GM18867 (cell line): ENCODE measurements at regions not wholly inside any gene's neighbourhood (a gene's known extent, or its start where the extent isn't known, plus 50 kb on each side); places are given as distances from the start of the nearest gene placed in this dataset.
"Not testable (repeated sequence)": the region's sequence is repeated elsewhere in the genome, so short reads cannot be mapped to it uniquely, and the experiment has no call there.

ENCODE experiments used
- ATAC-seq: cut with Tn5 transposase; IDR thresholded peaks from one replicate; pipeline ENCODE4 v1.9.1; 2021; ENCODE audit warnings: mild to moderate bottlenecking, moderate library complexity; ENCODE audit not compliant: unreplicated experiment

DNA sequence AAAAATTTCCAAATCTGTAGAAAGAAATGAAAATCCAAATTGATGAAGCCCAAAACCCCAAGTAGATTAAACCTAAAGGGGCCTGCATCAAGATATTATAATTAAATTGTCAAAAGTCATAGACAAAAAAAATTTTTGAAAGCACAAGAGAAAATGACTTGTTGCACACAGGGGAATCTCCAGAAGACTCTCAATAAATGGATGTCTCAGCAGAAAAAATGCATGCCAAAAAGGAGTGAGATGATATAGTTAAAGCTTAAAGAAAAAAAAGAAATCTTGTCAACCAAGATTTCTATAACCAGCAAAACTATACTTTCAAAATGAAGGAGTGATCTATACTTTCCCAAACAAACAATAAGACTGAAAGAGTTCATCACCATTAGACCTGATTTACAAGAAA, 393.2 kb upstream of the SPAG17 start:
- ATAC-seq = no peak

DNA sequence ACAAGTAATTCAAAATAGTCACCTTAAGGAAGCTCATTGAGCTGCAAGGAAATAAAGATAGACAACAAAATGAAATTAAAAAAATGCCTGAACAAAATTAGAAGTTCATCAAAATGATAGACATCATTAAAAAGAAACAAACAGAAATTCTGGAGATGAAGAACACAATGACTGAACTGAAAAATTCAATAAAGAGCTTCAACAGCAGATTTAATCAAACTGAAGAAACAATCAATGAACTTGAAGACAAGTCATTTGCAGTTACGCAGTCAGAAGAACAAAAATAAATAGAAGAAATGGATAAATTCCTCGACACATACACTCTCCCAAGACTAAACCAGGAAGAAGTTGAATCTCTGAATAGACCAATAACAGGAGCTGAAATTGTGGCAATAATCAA, 390.0 kb upstream of the SPAG17 start:
- no peak for ATAC-seq

DNA sequence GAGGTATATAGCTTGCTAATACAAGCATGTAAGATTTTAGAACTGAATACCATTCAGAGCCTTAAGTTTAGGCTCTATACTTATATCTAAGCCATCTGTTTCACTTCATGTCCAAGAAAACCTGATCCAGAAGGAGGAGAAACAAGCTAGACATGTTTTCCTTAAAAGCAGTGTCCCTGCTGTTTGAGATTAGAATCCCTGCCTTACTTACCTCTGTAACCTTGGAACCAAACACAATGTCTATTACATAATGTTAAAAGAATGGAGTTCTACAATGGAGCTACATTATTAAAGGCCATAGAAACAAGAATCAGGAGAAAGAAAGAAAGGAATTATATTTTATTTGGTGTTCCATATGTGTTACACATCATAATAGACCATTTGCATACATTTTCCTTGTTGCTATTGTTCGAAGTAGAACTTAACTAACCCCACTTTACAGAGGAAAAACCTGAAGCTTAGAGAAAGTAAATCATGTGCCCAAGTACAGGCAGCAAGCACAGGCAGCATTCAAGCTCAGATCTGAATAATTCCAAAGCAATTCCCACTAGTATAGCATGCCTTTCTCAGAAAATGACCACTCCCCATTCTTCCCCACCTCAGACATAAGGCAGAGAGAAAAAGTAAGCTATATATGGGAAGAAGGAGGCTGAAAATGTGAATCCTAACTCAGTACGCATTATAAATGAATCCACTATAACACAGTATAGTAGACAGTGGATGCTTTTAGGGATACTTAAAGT, 380.1 kb upstream of the SPAG17 start:
- no peak for ATAC-seq

DNA sequence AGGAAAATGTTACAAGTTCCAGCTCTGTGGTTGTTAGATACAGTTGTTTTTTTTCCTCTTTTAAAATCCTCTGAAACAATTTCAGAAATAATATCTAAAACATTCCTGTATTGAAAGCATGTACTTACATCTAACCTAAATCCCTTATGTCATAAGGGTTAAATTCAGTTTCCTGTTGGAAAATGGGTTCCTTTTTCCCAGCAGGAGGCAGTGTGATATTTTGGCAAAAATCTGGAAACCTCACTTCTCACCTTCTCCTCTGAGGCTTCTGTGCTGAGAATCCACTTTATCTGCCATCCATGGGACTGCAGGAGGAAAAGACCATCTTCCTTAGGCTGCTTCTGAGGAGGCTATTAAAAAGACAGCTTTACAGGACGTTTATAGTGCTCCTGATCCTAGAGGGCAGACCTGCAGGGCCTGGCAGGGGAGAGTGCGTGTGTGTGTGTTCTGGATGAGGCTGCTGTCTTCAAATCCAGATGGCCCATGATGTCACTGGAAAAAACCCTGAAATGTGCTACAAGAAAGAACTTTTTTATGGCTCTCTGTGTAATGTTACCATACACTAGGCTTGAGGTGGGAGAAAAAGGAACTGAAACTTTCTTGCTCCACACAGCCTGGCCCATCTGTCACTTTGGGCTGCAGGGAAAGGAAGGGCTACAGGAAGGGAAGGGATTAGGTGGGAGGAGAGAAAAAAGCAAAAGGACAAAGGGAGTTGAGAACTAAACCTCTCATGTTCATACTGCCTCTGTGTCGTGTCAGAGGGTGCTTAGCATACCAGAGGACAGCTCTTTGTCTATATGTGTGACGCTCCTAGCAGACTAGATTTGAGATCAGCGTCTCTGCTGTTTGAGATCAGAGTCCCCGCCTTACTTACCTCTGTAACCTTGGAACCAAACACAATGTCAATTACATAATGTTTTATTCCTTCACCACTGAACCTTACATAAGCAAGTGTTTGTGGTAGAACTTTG, 379.2 kb upstream of the SPAG17 start:
- ATAC-seq = peak; percentile 51

DNA sequence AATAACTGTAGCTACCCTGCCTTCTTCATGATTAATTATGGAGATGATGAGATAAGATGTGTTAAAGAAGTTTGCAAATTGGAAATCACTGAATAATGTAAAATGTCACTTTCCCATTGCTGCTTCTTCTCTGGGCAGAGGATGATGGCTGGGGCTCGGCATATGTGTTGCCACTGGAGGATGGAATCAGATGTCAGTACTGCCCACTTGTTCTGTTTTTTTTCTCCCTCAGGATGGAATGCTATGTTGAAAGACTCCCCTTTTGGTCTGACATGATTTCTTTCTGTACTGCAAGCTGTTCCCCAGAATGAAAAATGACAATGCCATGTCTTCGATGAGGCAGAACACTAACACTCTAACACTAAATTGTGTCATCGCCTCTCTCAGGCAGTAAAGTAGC, 373.9 kb upstream of the SPAG17 start:
- ATAC-seq = no peak

DNA sequence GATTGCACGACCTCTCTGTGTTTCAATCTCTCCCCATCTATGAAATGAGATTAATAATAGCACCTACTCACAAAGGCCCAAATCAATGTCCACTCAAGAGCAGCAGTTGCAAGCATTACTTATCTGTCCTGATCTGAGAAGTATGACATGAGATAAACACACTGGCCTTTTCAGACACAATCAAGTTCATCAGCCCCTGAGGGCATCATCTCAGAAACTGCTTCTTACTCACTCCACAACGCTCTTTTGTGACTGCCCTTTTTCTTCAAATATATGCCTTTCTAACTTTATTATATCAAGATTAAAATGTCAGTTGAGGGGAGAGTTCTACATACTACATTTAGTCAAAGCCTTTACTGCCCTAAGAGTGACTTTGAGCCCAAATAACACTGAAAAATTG, 371.9 kb upstream of the SPAG17 start:
- ATAC-seq = no peak

DNA sequence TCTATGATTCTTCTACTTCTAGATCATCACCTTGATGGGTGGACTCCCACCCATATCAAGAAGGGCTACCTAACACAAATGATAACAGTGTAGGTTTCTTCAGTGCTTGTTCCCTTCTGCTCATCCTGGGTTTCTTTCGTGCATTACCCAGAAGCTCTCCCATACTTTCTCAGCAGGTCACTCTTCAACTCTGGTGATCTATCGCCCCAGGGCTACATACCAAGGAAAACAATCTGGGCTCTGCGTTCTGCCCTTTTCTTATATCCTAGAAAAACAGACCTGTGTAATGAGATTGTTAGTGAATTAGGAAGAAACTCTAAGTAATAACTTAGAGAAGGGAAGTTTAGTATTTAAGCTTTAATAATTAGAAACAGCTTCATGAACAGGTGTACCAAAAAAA, 370.6 kb upstream of the SPAG17 start:
- ATAC-seq = no peak

DNA sequence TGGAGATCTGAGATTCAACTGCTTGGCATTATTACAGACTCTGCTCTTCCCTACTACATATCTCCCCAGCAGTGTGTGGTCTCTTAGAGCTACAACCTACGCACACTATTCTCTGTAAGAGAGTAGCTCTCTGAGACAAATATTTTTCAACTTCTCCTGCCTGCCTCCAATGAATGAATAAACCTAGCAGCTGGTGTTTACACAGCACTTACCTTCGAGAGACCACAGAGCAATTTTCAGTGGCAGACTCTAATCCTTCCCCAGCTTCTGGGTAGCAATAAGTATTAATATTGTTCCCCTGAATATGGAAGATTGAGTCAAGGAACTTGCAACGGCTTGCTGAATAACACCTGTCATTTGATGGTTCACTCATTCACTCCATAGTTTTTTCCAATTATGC, 350.9 kb upstream of the SPAG17 start:
- no peak for ATAC-seq

DNA sequence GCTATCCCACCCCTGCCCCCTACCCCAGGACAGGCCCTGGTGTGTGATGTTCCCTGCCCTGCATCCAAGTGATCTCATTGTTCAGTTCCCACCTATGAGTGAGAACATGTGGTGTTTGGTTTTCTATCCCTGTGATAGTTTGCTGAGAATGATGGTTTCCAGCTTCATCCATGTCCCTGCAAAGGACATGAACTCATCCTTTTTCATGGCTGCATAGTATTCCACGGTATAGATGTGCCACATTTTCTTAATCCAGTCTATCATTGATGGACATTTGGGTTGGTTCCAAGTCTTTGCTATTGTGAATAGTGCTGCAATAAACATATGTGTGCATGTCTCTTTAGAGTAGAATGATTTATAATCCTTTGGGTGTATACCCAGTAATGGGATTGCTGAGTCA, 326.9 kb upstream of the SPAG17 start:
- ATAC-seq = not testable (repeated sequence)

DNA sequence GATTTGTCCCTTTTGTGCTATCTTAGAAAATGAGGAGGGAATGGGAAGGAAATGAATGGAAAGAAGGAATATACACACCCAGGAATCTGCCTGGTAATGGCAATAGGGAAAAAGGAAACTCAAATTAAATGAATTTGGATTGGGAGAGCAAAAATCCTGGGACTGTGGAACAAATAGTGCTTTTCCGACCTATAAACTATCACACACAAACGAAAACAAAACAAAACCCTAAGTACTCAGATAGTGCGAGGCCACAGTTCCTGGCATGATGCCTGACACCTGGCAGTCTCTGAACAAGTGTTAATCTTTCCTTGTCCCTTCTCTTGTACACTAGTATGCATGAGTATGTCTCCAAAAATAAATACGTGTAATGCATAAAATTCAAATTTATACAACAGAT, 319.8 kb upstream of the SPAG17 start:
- no peak for ATAC-seq

DNA sequence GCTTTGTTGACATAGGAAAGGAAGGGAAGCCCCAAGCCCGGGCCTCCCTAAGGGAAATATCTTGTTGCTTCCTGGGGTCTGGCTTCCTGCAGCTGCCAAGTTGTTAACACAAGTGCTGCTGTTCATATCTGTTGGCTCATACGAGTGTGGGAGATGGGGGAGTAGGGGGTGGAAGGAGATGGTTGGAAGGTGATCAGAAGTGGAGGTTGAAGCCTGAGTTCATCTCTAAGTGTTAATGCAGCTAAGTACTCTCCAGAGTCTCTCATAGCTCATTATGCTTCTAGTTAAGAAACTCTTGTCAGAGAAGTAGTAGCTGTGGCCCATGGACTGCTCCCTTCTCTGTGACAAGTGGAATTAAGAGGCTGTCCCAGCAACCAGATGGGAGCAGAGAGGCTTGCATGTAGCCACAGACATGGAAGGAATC, 319.2 kb upstream of the SPAG17 start:
- no peak for ATAC-seq

DNA sequence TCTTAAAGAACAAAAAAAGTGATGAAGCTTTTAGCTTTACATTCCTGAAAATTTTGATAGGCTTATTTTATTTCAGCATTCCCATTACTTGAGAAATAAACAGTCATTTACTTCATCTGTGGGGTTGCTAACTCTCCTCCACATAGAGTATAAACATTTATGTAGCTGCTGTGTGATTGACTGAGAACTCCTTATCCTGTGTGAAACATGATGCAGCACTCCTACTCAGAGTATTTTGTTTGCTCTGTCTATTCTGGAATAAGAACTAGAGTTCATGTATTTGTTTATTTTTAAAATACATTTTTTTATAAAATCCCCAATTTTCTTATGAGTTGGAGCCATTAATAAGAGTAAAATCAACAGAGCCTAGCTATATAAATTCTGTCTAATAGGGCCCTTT, 318.7 kb upstream of the SPAG17 start:
- ATAC-seq = no peak

DNA sequence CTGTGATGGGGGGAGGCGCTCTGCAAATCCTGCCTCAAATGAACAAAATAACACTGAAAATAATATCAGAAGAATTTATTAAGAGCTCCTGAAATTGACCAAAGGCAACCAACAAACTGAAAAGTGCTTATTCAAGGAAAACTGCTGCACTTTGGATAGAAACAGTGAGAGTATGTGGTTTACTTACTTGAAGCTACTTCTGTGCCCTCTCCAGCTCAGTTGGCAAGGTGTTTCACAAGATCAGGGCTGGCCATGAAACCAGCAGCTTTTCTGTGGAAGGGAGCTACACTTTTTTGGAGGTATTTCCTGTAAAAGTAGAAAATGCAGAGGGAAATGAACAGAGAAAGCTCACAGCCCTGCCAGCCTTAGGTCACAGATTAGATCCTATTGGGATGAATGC, 310.0 kb upstream of the SPAG17 start:
- ATAC-seq = no peak

DNA sequence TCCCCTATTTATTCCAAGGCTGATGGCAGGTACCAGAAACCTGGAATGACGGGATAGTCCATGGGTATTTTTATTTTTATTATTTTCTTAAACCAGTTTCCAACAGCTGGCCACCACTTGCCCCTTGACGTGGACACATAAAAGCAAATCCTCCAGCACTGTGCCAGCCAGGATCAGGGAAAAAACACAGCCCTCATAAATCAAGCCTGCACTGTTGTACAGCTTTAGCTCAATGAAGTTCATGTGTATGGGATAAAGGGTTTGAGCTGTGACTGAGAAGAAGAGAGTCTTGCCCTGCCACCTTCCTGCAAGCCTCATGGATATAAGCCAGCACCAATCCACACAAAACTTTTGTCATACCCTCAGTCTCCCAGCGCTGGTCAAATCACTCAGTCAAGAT, 303.8 kb upstream of the SPAG17 start:
- no peak for ATAC-seq

DNA sequence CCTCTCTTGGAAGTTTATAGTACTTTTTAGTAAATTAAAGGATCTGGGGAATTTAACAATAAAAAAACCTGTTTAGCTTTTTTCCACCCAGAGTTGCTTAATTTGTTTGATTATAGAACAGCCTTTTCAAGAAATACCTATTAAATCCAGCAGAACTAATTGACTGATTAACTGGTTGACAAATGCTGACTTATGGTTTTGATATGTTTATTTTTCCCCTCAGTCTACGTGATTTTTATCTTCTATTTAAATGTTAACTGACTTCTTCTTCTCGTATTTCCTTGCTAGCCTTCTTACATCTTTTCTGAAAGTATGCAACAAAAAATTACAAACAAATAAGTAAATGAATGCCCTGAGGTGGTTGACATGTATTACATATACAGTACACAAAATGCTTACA, 302.9 kb upstream of the SPAG17 start:
- ATAC-seq = no peak

DNA sequence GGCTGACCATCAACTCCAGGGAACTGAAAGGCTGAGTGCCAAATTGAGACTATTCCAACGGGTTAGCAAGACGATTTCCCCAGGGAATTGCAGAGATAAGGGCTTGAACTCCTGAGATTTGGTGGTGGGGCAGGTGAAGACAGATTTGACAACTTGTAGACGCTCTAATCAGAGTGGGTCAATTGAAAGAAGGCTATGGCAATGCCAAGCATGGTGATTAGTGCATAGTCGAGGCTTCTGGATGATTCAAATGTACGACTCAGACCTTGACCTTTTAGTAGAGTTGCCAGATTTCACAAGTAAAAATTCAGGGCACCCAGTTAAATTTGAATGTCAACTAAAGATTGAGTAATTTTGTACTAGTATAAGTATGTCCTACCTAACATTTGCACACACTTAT, 302.1 kb upstream of the SPAG17 start:
- no peak for ATAC-seq

DNA sequence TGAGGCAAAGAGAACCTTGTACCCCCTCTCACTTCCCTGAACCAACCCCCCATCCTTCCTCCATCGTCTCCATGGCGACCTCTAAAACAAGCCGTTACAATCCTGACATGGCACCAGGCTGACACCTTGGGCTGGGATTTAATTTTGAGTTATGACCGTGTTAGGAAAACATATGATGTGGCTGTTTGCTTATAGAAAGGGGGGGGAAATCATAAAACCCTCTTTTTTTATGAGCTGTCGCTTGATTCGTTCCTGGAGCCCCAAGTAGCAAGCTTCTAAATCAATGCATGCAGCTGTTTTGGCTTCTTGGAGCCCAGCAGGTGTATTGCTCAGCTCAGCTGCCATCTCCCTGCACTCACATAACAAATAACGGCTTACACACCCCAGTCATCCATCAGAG, 301.2 kb upstream of the SPAG17 start:
- no peak for ATAC-seq

DNA sequence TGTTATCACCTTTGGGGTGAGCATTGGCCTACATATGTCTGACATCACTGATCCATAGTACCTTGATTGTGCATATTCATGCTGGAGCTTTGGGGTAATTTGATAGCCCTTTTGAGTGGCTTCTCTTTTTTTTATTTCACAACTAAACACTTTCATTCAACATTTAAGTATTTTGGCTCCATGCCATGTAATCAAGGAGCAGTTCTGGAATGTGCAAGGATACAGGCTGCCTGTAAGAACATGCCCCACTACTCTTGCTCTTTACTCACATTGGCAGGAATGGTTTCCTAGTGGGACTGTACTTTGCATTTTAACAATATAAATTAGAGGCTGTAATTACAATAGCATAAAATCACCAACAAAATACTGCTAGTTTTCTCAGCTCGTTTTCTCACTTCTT, 300.7 kb upstream of the SPAG17 start:
- ATAC-seq = no peak

DNA sequence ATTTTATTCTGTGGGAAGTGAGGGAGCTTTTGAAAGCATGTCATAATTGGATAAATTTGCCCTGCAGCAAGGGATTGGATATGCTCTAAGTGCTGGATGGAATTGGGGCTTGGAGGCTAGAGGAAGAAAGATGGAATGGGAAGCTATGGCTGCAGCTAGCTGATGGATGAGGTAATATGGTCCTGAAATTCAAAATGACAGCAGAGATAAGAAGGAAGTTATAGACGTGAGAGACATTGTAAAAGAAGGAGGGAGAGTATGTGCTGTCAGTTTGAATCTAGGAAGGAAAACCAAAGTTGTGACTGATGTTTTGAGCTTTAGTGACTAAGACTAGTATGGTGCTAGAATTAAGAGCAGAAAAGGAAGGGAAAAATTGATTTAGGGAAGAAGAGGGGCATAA, 299.9 kb upstream of the SPAG17 start:
- no peak for ATAC-seq

DNA sequence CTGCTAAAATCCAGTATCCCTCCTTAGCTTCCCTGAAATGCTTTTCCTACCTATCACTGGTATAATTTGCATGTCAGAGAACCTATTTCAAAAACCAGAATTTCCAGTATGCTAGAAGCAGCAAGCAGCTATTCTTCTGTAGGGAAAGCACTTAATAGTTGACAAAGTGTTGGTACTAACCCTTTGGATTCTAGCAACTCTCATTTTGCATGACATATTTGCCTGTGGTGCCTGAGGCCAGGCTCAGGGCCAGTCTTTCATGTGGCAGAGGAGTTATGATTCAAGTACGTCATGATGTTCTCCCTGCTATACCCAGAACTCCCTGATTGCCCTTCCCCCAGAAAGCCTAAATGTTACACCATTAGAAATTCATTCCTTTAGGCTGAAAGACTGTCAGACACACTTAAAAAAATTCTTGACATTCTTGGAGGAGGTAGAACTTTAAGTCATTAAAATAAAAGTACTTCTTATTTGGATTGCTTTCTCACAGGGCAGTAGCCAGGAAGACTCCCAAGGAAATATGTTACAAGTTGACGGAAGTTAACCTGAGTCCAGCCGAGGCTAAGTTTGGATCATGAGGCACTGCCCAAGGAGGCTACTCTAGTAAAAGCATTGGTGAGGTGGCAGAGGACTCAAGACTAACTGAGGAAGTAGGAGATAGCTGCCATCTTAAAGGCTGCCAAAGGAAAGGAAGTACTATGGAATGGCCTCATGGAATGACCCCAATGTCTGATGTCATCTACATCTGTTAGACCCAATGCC, 298.4 kb upstream of the SPAG17 start:
- no peak for ATAC-seq

DNA sequence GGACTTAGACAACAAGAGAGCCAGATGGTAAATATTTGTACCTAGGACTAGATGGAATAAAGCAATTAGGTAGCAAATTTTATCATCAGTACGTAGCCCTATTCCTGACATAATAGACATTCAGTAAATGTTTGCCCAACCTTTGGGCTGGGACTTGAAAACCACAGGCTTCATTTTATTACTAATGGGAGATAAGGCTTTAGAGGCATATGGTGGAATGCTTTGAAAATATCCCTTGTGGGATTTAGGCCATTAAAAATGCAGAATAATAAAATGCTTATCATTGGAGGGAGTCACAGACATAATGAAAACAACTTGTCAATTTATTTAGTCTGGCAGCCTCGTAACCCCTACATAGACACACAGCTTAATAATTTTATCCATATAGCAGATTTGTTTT, 296.1 kb upstream of the SPAG17 start:
- ATAC-seq = no peak
